ENCODE measurements at regions not wholly inside any gene's neighbourhood (a gene's known extent, or its start where the extent isn't known, plus 50 kb on each side); places are given as distances from the start of the nearest gene placed in this dataset.
A peak's percentile ranks its signal among the peaks of the same experiment; 100 is the strongest.
"Not testable (repeated sequence)": the region's sequence is repeated elsewhere in the genome, so short reads cannot be mapped to it uniquely, and the experiment has no call there.

DNA sequence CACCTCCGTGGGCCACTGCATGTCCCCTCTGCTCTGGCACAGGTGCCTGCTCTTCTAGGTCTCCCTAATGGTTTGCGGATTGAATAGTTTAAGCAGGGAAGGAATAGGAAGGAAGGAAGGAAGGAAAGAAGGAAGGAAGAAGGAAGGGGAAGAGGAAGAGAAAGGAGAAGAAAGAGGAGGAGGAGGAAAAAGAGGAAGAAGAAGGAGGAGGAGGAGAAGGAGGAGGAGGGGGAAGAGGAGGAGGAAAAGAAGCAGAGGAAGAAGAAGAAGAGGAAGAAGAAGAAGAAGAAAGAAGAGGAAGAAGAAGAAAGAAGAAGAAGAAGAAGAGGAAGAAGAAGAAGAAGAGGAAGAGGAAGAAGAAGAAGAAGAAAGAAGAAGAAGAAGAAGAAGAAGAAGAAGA is 376.8 kb upstream of the PODXL start:
- not testable (repeated sequence) for DNase-seq

DNA sequence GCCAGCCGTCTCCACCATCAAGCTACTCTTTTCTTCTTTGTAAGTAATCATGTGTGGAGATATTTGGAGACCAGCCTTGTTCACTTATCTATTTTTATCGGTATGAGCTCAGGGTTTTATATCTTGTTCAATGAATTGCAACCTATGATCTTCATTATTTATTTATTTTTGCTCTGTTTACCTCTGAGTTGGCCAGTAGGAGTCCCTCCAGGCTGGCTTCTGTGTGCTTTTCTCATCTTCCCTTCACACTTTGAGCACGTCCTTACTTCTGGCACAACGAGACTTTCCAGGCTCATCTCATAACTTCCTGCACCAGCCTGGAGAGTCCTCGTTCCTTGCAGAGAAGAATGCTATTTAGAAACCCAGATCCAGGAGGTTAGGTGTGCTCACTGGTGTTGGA is 375.8 kb upstream of the PODXL start:
- no peak for DNase-seq

DNA sequence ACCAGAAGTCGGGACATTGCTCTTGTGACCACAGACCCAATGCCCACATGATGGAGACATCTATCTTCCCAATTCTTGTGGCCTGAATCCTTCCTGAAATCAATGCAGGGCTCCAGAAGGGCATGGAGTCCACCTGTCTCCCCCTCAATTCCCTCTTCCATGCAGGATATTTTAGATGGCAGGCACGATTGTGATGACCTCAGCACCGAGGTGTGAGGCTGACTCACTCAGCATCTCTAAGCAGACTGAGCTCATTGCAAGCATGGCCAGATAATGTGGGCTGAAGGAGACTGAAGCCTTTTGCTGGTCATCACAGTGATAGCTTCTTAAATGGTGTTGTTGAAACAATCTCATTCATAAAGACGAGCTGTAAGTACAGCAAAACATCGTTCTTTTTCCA is 374.9 kb upstream of the PODXL start:
- DNase-seq, result no peak

DNA sequence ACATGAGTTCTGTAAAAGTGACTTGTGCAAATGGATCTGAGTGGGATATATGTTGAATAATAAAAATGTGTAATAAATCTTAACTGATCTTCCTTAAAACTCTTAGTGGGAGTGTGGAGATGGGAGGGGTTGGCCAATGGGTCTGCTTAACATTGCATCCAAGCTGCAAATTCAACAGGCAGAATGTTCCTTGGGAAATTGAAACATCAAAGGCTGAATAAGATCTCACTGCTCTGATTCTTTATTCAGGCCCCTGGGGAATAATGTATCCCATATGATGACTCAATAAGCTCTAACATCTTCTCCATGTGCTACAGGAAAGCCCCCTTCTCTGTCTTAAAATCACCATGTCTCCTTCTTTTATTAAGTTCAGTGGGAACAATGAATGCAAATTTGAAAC is 373.2 kb upstream of the PODXL start:
- no peak for DNase-seq

DNA sequence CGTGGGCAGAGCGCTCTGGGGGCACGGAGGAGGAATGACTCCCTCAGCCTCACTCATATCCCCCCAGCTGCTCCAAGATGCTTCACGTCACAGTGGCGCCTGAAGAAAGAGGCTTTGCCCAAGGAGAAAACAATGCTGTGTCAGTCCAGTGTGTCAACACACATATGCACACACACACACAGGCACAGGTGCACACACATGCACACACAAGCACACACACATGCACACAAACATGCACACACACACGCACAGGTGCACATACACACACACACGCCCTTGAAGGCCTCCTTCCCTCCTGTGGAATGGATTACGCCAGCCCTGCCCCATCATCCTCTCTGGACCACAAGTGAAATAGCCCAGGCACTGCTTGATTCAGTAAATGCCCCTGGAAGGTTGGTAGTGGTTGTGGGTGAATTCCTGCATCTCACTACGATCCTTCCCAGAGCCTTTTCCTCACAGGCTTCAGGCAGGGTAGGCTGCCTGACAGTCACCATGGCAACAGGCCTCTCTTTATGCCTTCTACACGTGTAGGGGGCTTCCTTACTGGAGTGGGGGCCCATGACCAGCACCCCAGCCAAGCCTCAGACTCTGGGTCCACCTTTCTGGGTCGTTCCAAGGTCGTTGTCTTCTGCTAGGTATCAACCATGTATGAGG is 371.5 kb upstream of the PODXL start:
- no peak for DNase-seq

DNA sequence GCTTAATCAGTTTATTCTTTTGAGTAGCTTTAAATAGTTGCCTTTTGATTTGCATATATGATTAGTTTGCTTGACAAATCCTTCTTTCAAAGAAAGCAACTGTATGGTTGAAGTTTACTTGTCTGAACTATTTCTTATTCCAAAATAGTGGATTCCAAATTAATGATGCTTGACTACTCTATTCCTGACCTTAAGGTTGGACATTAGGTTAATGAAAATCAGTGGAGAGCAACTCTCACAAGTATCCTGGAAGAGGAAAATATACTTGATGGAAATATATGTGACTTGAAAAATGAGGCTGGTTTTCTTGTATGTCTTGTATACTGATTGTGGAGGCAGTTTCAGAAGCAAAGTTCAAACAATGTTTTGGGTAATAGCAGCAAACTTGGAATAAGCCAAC is 369.2 kb upstream of the PODXL start:
- no peak for DNase-seq

DNA sequence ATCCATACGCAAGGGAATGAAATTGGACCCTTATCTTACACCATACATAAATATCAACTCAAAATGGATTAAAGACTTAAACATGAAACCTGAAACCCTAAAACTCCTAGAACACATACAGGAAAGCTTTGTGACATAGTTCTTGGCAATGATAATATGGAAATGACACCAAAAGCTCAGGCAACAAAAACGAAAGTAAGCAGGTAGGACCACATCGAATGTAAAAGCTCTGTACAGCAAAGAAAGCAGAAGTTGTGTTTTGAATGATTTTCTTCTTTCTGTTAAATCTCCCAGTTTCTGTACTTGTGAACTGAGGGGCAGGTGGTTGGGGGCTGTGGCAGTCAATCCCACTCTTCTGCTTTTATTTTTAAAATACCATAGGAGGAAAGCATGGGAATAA is 368.4 kb upstream of the PODXL start:
- no peak for DNase-seq

DNA sequence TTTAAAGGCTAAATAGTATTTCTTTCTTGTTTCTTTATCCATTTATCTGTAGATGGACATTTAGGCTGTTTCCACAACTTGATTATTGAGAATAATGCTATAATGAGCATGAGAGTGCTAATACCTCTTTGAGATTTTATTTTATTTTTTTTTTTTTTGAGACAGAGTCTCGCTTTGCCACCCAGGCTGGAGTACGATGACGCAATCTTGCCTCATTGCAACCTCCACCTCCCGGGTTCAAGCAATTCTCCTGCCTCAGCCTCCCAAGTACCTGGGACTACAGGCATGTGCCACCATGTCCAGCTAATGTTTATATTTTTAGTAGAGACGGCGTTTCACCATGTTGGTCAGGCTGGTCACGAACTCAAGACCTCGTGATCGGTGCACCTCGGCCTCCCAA is 366.5 kb upstream of the PODXL start:
- DNase-seq, result not testable (repeated sequence)

DNA sequence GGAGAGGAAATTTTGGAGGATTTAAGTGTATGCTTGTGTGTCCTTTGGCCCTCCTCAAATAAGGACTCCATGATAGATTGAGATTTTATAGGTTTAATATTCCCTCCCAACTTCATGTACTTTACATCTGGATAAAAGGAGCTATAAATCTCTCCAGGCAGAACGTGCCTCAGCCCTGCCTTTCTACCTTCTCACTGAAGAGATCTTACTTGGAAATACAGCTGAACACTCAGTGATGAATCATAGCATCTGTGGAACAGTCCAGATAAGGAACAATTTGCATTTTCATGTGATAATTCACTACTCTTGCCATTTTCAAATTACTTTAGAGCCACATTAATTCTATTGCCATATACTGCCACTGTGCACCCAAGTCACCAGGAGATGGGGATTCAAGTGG is 364.6 kb upstream of the PODXL start:
- DNase-seq, result no peak

DNA sequence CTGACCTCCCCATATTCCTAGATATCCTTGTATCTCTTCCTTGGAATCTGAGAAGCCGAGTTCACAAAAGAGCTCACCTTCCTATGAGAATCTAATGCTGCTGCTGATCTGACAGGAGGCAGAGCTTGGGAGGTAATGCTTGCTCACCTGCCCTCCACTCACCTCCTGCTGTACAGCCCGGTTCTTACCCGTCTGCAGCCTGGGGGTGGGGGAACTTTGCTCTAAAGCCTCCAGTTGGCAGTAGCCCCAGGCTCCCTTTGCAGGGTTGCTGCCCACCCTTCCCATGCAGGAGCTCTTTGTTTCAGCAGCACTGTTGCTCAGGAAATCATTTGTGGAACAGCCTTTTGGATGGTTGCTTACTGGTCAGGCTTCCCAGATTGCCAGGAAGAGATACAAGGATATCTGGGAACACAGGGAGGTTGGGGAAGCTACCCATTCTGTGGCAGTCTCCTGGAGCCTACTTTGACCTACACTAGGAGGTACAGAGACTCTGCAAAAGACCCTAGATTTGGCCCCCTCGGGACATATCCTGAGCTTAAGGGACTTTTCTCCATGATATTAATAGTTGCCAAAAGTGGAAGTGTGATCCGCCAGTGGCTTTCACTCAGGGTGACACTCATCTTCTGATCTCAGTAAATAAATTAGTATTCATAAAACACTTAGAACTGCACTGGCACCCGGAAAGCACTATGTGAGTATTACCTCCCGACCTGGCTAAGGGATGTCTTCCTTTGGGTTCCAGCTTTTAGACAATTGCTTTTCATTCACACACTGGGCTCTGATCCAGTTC is 363.7 kb upstream of the PODXL start:
- DNase-seq, result no peak

DNA sequence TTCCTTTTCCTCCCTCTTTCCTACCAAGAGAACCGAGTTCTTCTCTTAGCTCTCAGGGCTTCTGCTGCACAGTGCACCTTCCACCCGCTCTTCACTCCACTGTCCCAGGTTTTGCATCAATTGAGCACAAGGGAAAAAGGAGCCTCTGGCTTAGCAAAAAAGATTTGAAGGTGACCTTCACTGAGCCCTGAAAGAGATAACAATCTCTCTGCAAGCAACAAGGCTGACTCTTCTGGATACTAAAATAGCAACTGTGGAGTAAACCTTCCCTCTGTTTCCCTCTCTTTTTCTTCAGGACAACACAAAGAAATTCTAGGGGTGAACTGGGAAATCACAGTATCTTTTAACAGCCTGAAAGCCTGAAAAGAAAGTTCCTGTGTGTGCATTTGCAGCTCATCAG is 354.7 kb upstream of the PODXL start:
- no peak for DNase-seq

DNA sequence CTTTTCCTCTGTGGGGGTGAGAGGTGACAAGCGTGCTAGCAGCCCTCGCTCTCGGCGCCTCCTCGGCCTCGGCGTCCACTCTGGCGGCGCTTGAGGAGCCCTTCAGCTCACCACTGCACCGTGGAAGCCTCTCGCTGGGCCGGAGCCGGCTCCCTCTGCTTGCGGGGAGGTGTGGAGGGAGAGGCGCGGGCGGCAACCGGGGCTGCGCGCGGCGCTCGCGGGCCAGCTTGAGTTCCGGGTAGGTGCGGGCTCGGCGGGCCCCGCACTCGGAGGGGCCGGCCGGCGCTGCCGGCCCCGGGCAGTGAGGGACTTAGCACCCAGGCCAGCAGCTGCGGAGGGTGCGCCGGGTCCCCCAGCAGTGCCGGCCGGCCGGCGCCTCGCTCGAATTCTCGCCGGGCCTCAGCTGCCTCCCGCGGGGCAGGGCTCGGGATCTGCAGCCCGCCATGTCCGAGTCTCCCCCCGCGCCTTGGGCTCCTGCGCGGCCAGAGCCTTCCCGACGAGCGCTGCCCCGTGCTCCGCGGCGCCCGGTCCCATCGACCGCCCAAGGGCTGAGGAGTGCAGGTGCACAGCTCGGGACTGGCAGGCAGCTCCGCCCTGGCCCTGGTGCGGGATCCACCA is 352.8 kb upstream of the PODXL start:
- DNase-seq, result no peak

DNA sequence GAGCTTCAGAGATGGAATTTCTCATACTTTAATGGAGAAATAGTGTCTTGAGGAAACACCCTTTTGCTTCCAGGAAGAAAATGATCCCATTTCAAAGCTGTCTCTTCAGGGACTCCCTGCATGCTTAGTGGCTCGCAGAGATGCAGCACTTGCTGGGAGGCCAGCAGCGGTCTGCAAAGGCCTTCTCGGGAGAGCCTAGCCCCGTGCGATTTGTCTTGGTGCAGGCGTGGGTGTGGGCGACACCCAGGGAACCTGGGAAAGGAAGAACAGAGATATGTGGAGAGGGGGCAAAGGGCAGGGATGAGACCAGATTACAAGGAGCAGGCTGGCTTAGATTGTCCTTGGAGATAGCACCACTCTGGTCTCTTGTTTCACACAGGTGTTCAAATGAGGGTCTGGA is 352.3 kb upstream of the PODXL start:
- DNase-seq, result no peak

DNA sequence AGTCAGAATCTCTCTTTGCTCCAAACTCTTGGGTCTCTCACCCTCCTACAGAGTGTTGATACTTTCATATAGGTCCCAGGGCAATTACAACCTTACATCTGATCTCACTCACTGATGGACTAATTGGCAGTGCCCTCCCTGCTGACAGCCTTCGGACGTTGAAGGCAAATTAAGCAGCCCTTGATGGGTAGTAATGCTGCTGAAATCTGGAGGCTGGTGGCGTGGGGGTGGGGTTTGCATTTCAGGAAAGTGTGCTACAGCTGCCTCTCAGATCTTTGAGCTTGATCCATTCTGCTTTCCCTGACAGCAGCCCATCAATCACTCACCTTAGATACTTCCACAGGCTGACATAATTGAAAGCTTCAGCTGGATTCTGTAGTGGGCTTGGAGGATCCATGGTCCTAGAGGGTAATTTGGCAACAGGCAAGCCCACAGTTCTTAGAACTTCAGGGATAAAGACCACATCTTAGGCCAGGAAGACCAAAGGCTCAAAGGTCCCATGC is 349.1 kb upstream of the PODXL start:
- DNase-seq, result no peak

DNA sequence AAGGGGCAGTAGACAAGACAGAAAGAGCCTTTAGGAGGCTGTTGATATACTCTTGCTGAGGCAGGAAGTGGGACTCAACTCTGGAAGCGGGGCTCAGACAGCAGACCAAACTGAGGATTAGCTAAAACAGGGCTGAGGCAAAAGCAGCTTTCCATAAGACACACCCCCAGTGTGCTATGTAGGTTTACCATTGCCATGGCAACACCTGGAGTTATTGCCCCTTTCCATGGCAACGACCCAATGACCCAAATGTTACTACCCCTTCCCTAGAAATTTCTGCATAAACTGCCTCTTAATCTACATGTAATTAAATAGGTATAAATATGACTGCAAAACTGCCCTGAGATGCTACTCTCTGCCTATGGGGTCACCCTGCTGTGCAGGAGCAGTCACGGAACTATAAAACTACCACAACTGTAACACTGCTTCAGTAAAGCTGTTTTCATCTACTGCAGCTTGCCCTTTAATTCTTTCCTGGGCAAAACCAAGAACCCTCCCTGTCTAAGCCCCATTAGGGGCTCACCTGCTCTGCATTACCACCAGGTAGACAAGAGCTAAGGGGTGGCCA is 348.4 kb upstream of the PODXL start:
- no peak for DNase-seq

DNA sequence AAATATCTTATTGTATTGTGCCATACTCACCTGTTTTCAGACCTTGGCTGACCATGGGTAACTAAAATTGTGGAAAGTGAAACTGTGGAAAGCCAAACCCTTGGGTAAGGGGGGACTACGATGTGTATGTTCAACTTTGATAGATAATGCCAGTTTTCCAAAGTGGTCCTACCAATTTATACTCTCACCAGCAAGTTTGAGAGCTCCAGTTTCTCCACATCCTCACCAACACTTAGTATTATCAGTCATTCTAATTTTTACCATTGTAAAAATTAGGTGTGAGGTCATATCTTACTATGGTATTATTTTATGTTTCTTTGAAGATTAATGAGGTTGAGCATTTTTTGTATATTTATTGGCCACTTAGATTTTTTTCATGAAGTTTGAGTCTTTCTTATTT is 346.9 kb upstream of the PODXL start:
- no peak for DNase-seq

DNA sequence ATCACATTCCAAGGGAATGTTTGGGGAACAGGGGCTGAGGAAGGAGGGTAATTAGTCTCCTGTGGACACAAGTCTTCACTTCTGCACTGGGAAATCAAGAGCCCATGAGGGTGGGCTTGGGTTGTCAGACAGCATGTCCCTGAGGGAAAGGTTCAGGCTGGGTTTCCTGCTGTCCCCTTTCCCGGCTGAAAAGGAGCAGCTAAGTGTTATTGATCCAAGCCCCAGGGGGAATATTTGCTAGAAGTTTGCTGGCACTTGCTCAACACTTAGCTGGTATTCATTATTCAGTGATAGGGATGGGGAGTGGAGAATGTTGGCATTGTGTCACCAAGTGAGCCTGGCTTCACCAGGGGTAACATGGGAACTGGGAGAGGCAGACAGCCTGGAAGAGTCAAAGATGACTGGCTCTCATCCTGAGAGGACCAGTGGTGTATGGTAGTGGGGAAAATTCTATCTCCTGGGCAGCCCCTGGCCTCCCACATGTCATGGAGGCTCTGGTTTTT is 344.4 kb upstream of the PODXL start:
- no peak for DNase-seq

DNA sequence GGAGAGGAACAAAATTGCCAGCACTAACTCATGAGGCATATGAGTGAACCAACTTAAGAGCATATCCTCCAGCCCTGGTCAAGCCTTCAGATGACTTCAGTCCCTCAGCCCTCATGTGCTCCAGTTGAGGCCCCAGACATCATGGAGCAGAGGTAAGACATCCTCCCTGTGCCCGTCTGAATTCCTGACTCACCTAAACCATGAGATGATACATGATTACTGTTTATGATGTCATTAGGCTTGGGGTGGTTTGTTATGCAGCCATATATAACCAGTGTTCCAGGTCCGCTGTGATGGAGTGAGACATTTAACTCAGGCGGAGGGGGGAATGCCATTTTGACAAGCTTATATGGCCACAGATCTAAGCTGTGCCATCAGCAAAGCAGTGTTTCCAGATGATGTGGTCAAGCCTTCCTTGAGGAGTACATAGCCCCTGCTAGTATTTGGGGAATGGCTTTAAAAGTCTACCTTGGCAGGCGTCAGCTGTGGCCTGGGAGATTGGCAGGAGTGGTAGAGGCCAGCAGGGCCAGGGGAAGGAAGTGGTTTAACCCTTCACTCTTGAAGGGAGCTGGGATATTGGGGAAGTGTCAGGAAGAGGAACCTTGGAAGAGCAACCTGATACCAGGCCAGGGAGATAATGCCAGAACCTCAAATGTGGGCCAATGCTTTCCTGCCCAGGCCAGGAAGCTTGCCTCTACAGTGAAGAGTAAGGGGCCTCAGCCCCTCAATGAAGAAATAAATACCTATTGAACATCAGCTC is 343.0 kb upstream of the PODXL start:
- DNase-seq, result no peak

DNA sequence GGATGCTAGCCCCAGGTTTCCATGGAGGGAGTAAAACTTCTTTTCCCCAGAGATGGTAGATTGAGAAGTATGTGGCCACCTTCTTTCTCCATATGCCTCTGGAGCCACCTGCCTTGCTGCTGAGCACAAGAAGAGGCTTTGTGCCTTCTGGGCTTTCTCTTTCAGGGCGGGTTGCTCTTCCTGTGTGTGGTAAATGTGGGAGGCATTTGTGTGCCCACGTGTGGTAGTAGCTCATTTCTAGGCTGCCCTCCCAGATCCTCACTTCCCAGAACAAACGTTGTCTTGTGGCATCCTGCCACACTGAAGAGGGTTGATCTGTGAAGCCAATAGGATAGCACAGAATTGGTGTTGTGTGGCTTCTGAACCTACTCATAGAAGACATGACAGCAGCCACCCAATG is 342.0 kb upstream of the PODXL start:
- DNase-seq, result no peak

DNA sequence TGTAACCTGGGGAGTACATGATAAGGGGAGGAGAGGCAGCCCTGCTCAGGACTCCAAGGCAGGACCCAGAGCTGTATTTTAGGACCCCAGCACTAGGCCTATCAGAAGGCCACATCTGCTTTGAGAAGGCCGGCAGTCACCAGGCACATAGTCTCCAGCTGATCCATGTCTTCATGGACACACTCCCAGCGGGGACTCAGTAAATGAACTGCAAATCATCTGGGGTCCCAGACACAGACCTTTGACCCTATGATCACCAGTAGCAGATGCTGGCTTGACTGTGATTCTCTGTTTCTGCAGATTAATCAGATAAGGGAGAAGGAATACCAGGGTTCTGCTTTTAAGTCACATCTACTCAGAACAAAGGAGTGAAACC is 341.4 kb upstream of the PODXL start:
- DNase-seq, result no peak

DNA sequence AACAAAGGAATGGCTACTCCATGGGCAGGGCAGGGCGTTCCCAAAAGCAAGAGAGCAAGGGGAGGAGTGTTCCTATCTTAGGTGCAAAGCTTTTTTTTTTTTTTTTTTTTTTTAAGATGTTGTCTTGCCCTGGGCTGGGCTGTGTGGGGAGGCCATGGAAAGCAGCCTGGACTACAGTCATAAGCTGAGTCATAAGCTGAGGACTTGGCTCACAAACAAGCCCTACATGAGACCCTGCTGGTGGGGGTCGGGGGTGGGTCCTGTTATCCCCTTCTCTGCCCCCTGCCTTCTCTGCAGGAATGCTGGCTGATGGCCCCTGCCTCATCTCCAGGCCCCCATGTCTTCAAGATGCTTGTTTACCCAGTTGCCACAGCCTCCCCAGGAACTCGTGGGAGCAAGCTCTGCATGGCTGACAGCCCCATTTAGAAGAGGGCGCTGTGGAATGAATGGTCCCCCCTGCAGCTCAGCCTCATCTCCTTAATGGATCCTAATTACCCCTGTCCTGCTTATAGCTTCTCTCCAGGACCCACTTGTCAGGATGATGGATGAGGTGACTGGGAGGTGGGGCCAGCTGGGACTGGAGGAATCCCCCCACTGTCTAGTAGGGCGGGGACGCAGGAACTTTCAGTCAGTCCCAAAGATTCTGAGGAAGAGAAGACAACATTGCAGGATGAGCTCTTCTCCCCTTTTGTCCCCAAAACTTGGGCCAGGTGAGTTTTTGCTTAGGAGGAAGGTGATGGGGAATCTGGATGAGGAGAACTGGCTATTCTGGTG is 340.8 kb upstream of the PODXL start:
- DNase-seq, result peak; percentile 32
